IMR-90 (cell line): ENCODE measurements at regions not wholly inside any gene's neighbourhood (a gene's known extent, or its start where the extent isn't known, plus 50 kb on each side); places are given as distances from the start of the nearest gene placed in this dataset.
"Not testable (repeated sequence)": the region's sequence is repeated elsewhere in the genome, so short reads cannot be mapped to it uniquely, and the experiment has no call there.

Source experiments
- ATAC-seq: fragments of 200-7000 bp; cut with Tn5 transposase; 2 replicates; pipeline ENCODE4 v1.9.1; 2020; ENCODE audit warnings: low read depth, mild to moderate bottlenecking, moderate library complexity
- BruUV-seq: library from RNA; stranded (reverse); fragments of 400-500 nt; replicated peaks from 2 replicates; lab custom pipeline; 2021; lab: Mats Ljungman, UMichigan
- CTCF ChIA-PET: fragments of 300-600 bp; formaldehyde crosslinking; extraction: SDS; loops from one replicate; lab custom pipeline; 2021; ENCODE audit warnings: antibody characterized with exemption; lab: Yijun Ruan, JAX
- POLR2A ChIA-PET: fragments of 300-600 bp; sonication (Branson Sonifier 250); formaldehyde crosslinking; loops from one replicate; lab custom pipeline; 2022; ENCODE audit warnings: antibody characterized with exemption; ENCODE audit not compliant: unreplicated experiment; lab: Charles Lee
- DNase-seq: peaks from one replicate; pipeline ENCODE4 v3.0.0; 2013
- H2AFZ ChIP-seq: replicated peaks from 2 replicates; pipeline ENCODE3; 2013; ENCODE audit warnings: low read length, mild to moderate bottlenecking; ENCODE audit not compliant: poor library complexity
- H2AK5ac ChIP-seq: 2 replicates; pipeline ENCODE4 v1.6.1; 2013; ENCODE audit warnings: low read depth, low read length, inconsistent platforms
- H2AK9ac ChIP-seq: replicated peaks from 2 replicates; pipeline ENCODE3; 2013; ENCODE audit warnings: mild to moderate bottlenecking, low read depth, low read length, moderate library complexity; ENCODE audit not compliant: poor library complexity
- H2BK120ac ChIP-seq: 2 replicates; pipeline ENCODE4 v1.6.1; 2013; ENCODE audit warnings: low read depth, low read length, inconsistent platforms
- H2BK15ac ChIP-seq: 3 replicates; pipeline ENCODE4 v1.6.1; 2013; ENCODE audit warnings: low read depth, low read length, inconsistent platforms
- H2BK20ac ChIP-seq: 2 replicates; pipeline ENCODE4 v1.6.1; 2013; ENCODE audit warnings: low read depth, mild to moderate bottlenecking, inconsistent platforms, low read length, moderate library complexity
- H2BK5ac ChIP-seq: 2 replicates; pipeline ENCODE4 v1.6.1; 2013; ENCODE audit warnings: mild to moderate bottlenecking, low read depth, low read length, inconsistent platforms; ENCODE audit not compliant: poor library complexity, severe bottlenecking
- H3K14ac ChIP-seq: replicated peaks from 2 replicates; pipeline ENCODE4 v1.6.1; 2013; ENCODE audit warnings: low read depth, low read length, inconsistent platforms
- H3K18ac ChIP-seq: 2 replicates; pipeline ENCODE4 v1.6.1; 2013; ENCODE audit warnings: low read depth, low read length, control low read depth
- H3K23ac ChIP-seq: 2 replicates; pipeline ENCODE4 v1.6.1; 2013; ENCODE audit warnings: low read depth, low read length, inconsistent platforms
- H3K27ac ChIP-seq: 2 replicates; pipeline ENCODE4 v1.5.1; 2013; ENCODE audit warnings: mild to moderate bottlenecking, control low read depth, low read length; ENCODE audit not compliant: insufficient read depth
- H3K27me3 ChIP-seq: 2 replicates; pipeline ENCODE4 v1.6.1; 2013; ENCODE audit warnings: low read length; ENCODE audit not compliant: control insufficient read depth, insufficient read depth
- H3K36me3 ChIP-seq: 2 replicates; pipeline ENCODE4 v1.6.1; 2013; ENCODE audit warnings: low read length, mixed read lengths; ENCODE audit not compliant: control insufficient read depth, insufficient read depth
- H3K4ac ChIP-seq: 2 replicates; pipeline ENCODE4 v1.6.1; 2013; ENCODE audit warnings: low read depth, low read length, inconsistent platforms
- H3K4me1 ChIP-seq: 2 replicates; pipeline ENCODE4 v1.6.1; 2013; ENCODE audit warnings: low read length, mixed read lengths; ENCODE audit not compliant: control insufficient read depth, insufficient read depth
- H3K4me2 ChIP-seq: 2 replicates; pipeline ENCODE4 v1.6.1; 2013; ENCODE audit warnings: low read depth, mild to moderate bottlenecking, control low read depth, low read length, moderate library complexity
- H3K4me3 ChIP-seq: 2 replicates; pipeline ENCODE4 v1.5.1; 2013; ENCODE audit warnings: low read depth, mild to moderate bottlenecking, control low read depth, low read length, moderate library complexity; ENCODE audit not compliant: insufficient read depth
- H3K56ac ChIP-seq: 2 replicates; pipeline ENCODE4 v1.6.1; 2013; ENCODE audit warnings: low read length, inconsistent platforms; ENCODE audit not compliant: insufficient read depth; ENCODE audit errors: extremely low read depth
- H3K79me1 ChIP-seq, 2 experiments: 2 replicates each; pipeline ENCODE4 v1.6.1; 2013; ENCODE audit warnings: low read length in 2 of 2, inconsistent platforms in 1 of 2, low read depth in 1 of 2
- H3K9ac ChIP-seq: 2 replicates; pipeline ENCODE4 v1.6.1; 2013; ENCODE audit warnings: low read depth, low read length, control low read depth
- H3K9me1 ChIP-seq: 2 replicates; pipeline ENCODE4 v1.6.1; 2013; ENCODE audit warnings: low read length, inconsistent platforms; ENCODE audit not compliant: insufficient read depth
- H3K9me3 ChIP-seq: 2 replicates; pipeline ENCODE4 v1.6.1; 2013; ENCODE audit warnings: low read length; ENCODE audit not compliant: control insufficient read depth, insufficient read depth
- H4K20me1 ChIP-seq: 2 replicates; pipeline ENCODE4 v1.6.1; 2013; ENCODE audit warnings: low read length, inconsistent platforms; ENCODE audit not compliant: insufficient read depth
- H4K5ac ChIP-seq: 2 replicates; pipeline ENCODE4 v1.6.1; 2013; ENCODE audit warnings: mild to moderate bottlenecking, low read depth, low read length, control low read depth
- H4K8ac ChIP-seq, 2 experiments: 2 replicates each; pipeline ENCODE4 v1.6.1; 2013; ENCODE audit warnings: low read depth in 2 of 2, low read length in 2 of 2, control low read depth in 1 of 2, inconsistent platforms in 1 of 2
- H4K91ac ChIP-seq: 2 replicates; pipeline ENCODE4 v1.6.1; 2013; ENCODE audit warnings: low read depth, low read length, inconsistent platforms; ENCODE audit not compliant: insufficient read depth
- WGBS, 2 experiments: methylation state at CpG; one replicate each; pipeline versions ENCODE4 v1.1.5 to v1.1.7; 2013; ENCODE audit warnings: missing lambda C conversion rate in 2 of 2; ENCODE audit not compliant: insufficient read length in 1 of 2; ENCODE audit errors: extremely low coverage in 2 of 2; 5-methylcytosine and 5-hydroxymethylcytosine counted together
- dilution Hi-C: fragments of 300-500 bp; cut with HindIII; formaldehyde crosslinking; loops from one replicate; pipeline ENCODE4 v1.14.3; 2018; ENCODE audit warnings: low sequenced_read_pairs; ENCODE audit not compliant: unreplicated experiment
- in situ Hi-C: fragments of 300-500 bp; cut with MboI; formaldehyde crosslinking; loops from 3 replicates; pipeline ENCODE4 v1.14.3; 2019; ENCODE audit warnings: low sequenced_read_pairs, inconsistent platforms, mixed read lengths
- intact Hi-C: fragments of 100-400 bp; cut with micrococcal nuclease; formaldehyde crosslinking; loops from 2 replicates; pipeline ENCODE4 v1.10.0; 2022

DNA sequence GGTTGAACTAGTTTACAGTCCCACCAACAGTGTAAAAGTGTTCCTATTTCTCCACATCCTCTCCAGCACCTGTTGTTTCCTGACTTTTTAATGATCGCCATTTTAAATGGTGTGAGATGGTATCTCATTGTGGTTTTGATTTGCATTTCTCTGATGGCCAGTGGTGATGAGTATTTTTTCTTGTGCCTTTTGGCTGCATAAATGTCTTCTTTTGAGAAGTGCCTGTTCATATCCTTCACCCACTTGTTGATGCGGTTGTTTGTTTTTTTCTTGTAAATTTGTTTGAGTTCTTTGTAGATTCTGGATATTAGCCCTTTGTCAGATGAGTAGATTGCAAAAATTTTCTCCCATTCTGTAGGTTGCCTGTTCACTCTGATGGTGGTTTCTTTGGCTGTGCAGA lies 462.0 kb upstream of the ZMIZ1 start:
- H2BK15ac ChIP-seq, H3K9me1 ChIP-seq, H3K36me3 ChIP-seq, H3K56ac ChIP-seq, H4K91ac ChIP-seq, CTCF ChIA-PET, H2BK20ac ChIP-seq, BruUV-seq, ATAC-seq, H2AFZ ChIP-seq, POLR2A ChIA-PET, DNase-seq, H3K18ac ChIP-seq, H4K5ac ChIP-seq, dilution Hi-C loops, H3K9me3 ChIP-seq, H3K14ac ChIP-seq, H3K4me2 ChIP-seq, H3K23ac ChIP-seq, H3K4me1 ChIP-seq, H2BK120ac ChIP-seq, H2AK9ac ChIP-seq, H2BK5ac ChIP-seq, H3K9ac ChIP-seq, intact Hi-C loops, in situ Hi-C loops, H4K20me1 ChIP-seq, H3K4ac ChIP-seq, H3K79me1 ChIP-seq, H3K4me3 ChIP-seq, H4K8ac ChIP-seq, H3K27ac ChIP-seq, H2AK5ac ChIP-seq: not testable (repeated sequence)
- no CpG with 5 or more reads among the region's 2 CpGs for WGBS, 2 experiments
- H3K27me3 ChIP-seq = peaks cover 25% of the 10 kb centered on the region
